GM19467 (cell line): ENCODE measurements at regions not wholly inside any gene's neighbourhood (a gene's known extent, or its start where the extent isn't known, plus 50 kb on each side); places are given as distances from the start of the nearest gene placed in this dataset.
A peak's percentile ranks its signal among the peaks of the same experiment; 100 is the strongest.

Source experiments
- ATAC-seq: cut with Tn5 transposase; IDR thresholded peaks from one replicate; pipeline ENCODE4 v1.9.1; 2021; ENCODE audit warnings: mild to moderate bottlenecking, moderate library complexity; ENCODE audit not compliant: unreplicated experiment

GRCh38 chr3:117534138-117534537 is 824.6 kb downstream of the TUSC7 start:
- ATAC-seq = no peak

- ATAC-seq = no peak
Observed at GRCh38 chr3:117536006-117536405, 826.4 kb downstream of the TUSC7 start.

- no peak for ATAC-seq
Observed at GRCh38 chr3:117537949-117538348, 828.4 kb downstream of the TUSC7 start.

- no peak for ATAC-seq
Observed at GRCh38 chr3:117539729-117540128, 830.1 kb downstream of the TUSC7 start.

GRCh38 chr3:117540597-117540996 is 831.0 kb downstream of the TUSC7 start:
- ATAC-seq = no peak

GRCh38 chr3:117541721-117542120 is 832.1 kb downstream of the TUSC7 start:
- no peak for ATAC-seq

- no peak for ATAC-seq
Observed at GRCh38 chr3:117543521-117543920, 833.9 kb downstream of the TUSC7 start.

GRCh38 chr3:117545484-117545883 is 835.9 kb downstream of the TUSC7 start:
- ATAC-seq = no peak

GRCh38 chr3:117547956-117548550 is 838.5 kb downstream of the TUSC7 start:
- no peak for ATAC-seq

GRCh38 chr3:117548600-117548999 is 839.0 kb downstream of the TUSC7 start:
- ATAC-seq = no peak

- ATAC-seq = no peak
Observed at GRCh38 chr3:117549716-117550115, 840.1 kb downstream of the TUSC7 start.

- ATAC-seq = no peak
Observed at GRCh38 chr3:117550766-117551165, 841.2 kb downstream of the TUSC7 start.

GRCh38 chr3:117553461-117553860 is 843.9 kb downstream of the TUSC7 start:
- ATAC-seq = peak; percentile 88

- no peak for ATAC-seq
Observed at GRCh38 chr3:117556646-117557407, 847.2 kb downstream of the TUSC7 start.

GRCh38 chr3:117557464-117558090 is 848.0 kb downstream of the TUSC7 start:
- ATAC-seq = no peak

- ATAC-seq = no peak
Observed at GRCh38 chr3:117558681-117559080, 849.1 kb downstream of the TUSC7 start.

- ATAC-seq = no peak
Observed at GRCh38 chr3:117562000-117562399, 852.4 kb downstream of the TUSC7 start.

GRCh38 chr3:117563063-117563462 is 853.5 kb downstream of the TUSC7 start:
- ATAC-seq = no peak

- no peak for ATAC-seq
Observed at GRCh38 chr3:117565777-117566176, 856.2 kb downstream of the TUSC7 start.

GRCh38 chr3:117566926-117567325 is 857.3 kb downstream of the TUSC7 start:
- no peak for ATAC-seq

- no peak for ATAC-seq
Observed at GRCh38 chr3:117567382-117567781, 857.8 kb downstream of the TUSC7 start.

GRCh38 chr3:117567906-117568305 is 858.3 kb downstream of the TUSC7 start:
- no peak for ATAC-seq
